IMR-90 (cell line): ENCODE measurements at regions not wholly inside any gene's neighbourhood (a gene's known extent, or its start where the extent isn't known, plus 50 kb on each side); places are given as distances from the start of the nearest gene placed in this dataset.

ENCODE experiments used
- ATAC-seq: fragments of 200-7000 bp; cut with Tn5 transposase; 2 replicates; pipeline ENCODE4 v1.9.1; 2020; ENCODE audit warnings: low read depth, mild to moderate bottlenecking, moderate library complexity
- BruUV-seq: library from RNA; stranded (reverse); fragments of 400-500 nt; replicated peaks from 2 replicates; lab custom pipeline; 2021; lab: Mats Ljungman, UMichigan
- CTCF ChIA-PET: fragments of 300-600 bp; formaldehyde crosslinking; extraction: SDS; loops from one replicate; lab custom pipeline; 2021; ENCODE audit warnings: antibody characterized with exemption; lab: Yijun Ruan, JAX
- POLR2A ChIA-PET: fragments of 300-600 bp; sonication (Branson Sonifier 250); formaldehyde crosslinking; loops from one replicate; lab custom pipeline; 2022; ENCODE audit warnings: antibody characterized with exemption; ENCODE audit not compliant: unreplicated experiment; lab: Charles Lee
- DNase-seq: peaks from one replicate; pipeline ENCODE4 v3.0.0; 2013
- H2AFZ ChIP-seq: replicated peaks from 2 replicates; pipeline ENCODE3; 2013; ENCODE audit warnings: low read length, mild to moderate bottlenecking; ENCODE audit not compliant: poor library complexity
- H2AK5ac ChIP-seq: 2 replicates; pipeline ENCODE4 v1.6.1; 2013; ENCODE audit warnings: low read depth, low read length, inconsistent platforms
- H2AK9ac ChIP-seq: replicated peaks from 2 replicates; pipeline ENCODE3; 2013; ENCODE audit warnings: mild to moderate bottlenecking, low read depth, low read length, moderate library complexity; ENCODE audit not compliant: poor library complexity
- H2BK120ac ChIP-seq: 2 replicates; pipeline ENCODE4 v1.6.1; 2013; ENCODE audit warnings: low read depth, low read length, inconsistent platforms
- H2BK15ac ChIP-seq: 3 replicates; pipeline ENCODE4 v1.6.1; 2013; ENCODE audit warnings: low read depth, low read length, inconsistent platforms
- H2BK20ac ChIP-seq: 2 replicates; pipeline ENCODE4 v1.6.1; 2013; ENCODE audit warnings: low read depth, mild to moderate bottlenecking, inconsistent platforms, low read length, moderate library complexity
- H2BK5ac ChIP-seq: 2 replicates; pipeline ENCODE4 v1.6.1; 2013; ENCODE audit warnings: mild to moderate bottlenecking, low read depth, low read length, inconsistent platforms; ENCODE audit not compliant: poor library complexity, severe bottlenecking
- H3K14ac ChIP-seq: replicated peaks from 2 replicates; pipeline ENCODE4 v1.6.1; 2013; ENCODE audit warnings: low read depth, low read length, inconsistent platforms
- H3K18ac ChIP-seq: 2 replicates; pipeline ENCODE4 v1.6.1; 2013; ENCODE audit warnings: low read depth, low read length, control low read depth
- H3K23ac ChIP-seq: 2 replicates; pipeline ENCODE4 v1.6.1; 2013; ENCODE audit warnings: low read depth, low read length, inconsistent platforms
- H3K27ac ChIP-seq: 2 replicates; pipeline ENCODE4 v1.5.1; 2013; ENCODE audit warnings: mild to moderate bottlenecking, control low read depth, low read length; ENCODE audit not compliant: insufficient read depth
- H3K27me3 ChIP-seq: 2 replicates; pipeline ENCODE4 v1.6.1; 2013; ENCODE audit warnings: low read length; ENCODE audit not compliant: control insufficient read depth, insufficient read depth
- H3K36me3 ChIP-seq: 2 replicates; pipeline ENCODE4 v1.6.1; 2013; ENCODE audit warnings: low read length, mixed read lengths; ENCODE audit not compliant: control insufficient read depth, insufficient read depth
- H3K4ac ChIP-seq: 2 replicates; pipeline ENCODE4 v1.6.1; 2013; ENCODE audit warnings: low read depth, low read length, inconsistent platforms
- H3K4me1 ChIP-seq: 2 replicates; pipeline ENCODE4 v1.6.1; 2013; ENCODE audit warnings: low read length, mixed read lengths; ENCODE audit not compliant: control insufficient read depth, insufficient read depth
- H3K4me2 ChIP-seq: 2 replicates; pipeline ENCODE4 v1.6.1; 2013; ENCODE audit warnings: low read depth, mild to moderate bottlenecking, control low read depth, low read length, moderate library complexity
- H3K4me3 ChIP-seq: 2 replicates; pipeline ENCODE4 v1.5.1; 2013; ENCODE audit warnings: low read depth, mild to moderate bottlenecking, control low read depth, low read length, moderate library complexity; ENCODE audit not compliant: insufficient read depth
- H3K56ac ChIP-seq: 2 replicates; pipeline ENCODE4 v1.6.1; 2013; ENCODE audit warnings: low read length, inconsistent platforms; ENCODE audit not compliant: insufficient read depth; ENCODE audit errors: extremely low read depth
- H3K79me1 ChIP-seq, 2 experiments: 2 replicates each; pipeline ENCODE4 v1.6.1; 2013; ENCODE audit warnings: low read length in 2 of 2, inconsistent platforms in 1 of 2, low read depth in 1 of 2
- H3K9ac ChIP-seq: 2 replicates; pipeline ENCODE4 v1.6.1; 2013; ENCODE audit warnings: low read depth, low read length, control low read depth
- H3K9me1 ChIP-seq: 2 replicates; pipeline ENCODE4 v1.6.1; 2013; ENCODE audit warnings: low read length, inconsistent platforms; ENCODE audit not compliant: insufficient read depth
- H3K9me3 ChIP-seq: 2 replicates; pipeline ENCODE4 v1.6.1; 2013; ENCODE audit warnings: low read length; ENCODE audit not compliant: control insufficient read depth, insufficient read depth
- H4K20me1 ChIP-seq: 2 replicates; pipeline ENCODE4 v1.6.1; 2013; ENCODE audit warnings: low read length, inconsistent platforms; ENCODE audit not compliant: insufficient read depth
- H4K5ac ChIP-seq: 2 replicates; pipeline ENCODE4 v1.6.1; 2013; ENCODE audit warnings: mild to moderate bottlenecking, low read depth, low read length, control low read depth
- H4K8ac ChIP-seq, 2 experiments: 2 replicates each; pipeline ENCODE4 v1.6.1; 2013; ENCODE audit warnings: low read depth in 2 of 2, low read length in 2 of 2, control low read depth in 1 of 2, inconsistent platforms in 1 of 2
- H4K91ac ChIP-seq: 2 replicates; pipeline ENCODE4 v1.6.1; 2013; ENCODE audit warnings: low read depth, low read length, inconsistent platforms; ENCODE audit not compliant: insufficient read depth
- RFX5 ChIP-seq: IDR thresholded peaks from 2 replicates; pipeline ENCODE4 v1.8.0; 2012; ENCODE audit warnings: low read depth, mild to moderate bottlenecking, low read length, moderate library complexity
- WGBS, 2 experiments: methylation state at CpG; one replicate each; pipeline versions ENCODE4 v1.1.5 to v1.1.7; 2013; ENCODE audit warnings: missing lambda C conversion rate in 2 of 2; ENCODE audit not compliant: insufficient read length in 1 of 2; ENCODE audit errors: extremely low coverage in 2 of 2; 5-methylcytosine and 5-hydroxymethylcytosine counted together
- dilution Hi-C: fragments of 300-500 bp; cut with HindIII; formaldehyde crosslinking; loops from one replicate; pipeline ENCODE4 v1.14.3; 2018; ENCODE audit warnings: low sequenced_read_pairs; ENCODE audit not compliant: unreplicated experiment
- in situ Hi-C: fragments of 300-500 bp; cut with MboI; formaldehyde crosslinking; loops from 3 replicates; pipeline ENCODE4 v1.14.3; 2019; ENCODE audit warnings: low sequenced_read_pairs, inconsistent platforms, mixed read lengths
- intact Hi-C: fragments of 100-400 bp; cut with micrococcal nuclease; formaldehyde crosslinking; loops from 2 replicates; pipeline ENCODE4 v1.10.0; 2022

DNA sequence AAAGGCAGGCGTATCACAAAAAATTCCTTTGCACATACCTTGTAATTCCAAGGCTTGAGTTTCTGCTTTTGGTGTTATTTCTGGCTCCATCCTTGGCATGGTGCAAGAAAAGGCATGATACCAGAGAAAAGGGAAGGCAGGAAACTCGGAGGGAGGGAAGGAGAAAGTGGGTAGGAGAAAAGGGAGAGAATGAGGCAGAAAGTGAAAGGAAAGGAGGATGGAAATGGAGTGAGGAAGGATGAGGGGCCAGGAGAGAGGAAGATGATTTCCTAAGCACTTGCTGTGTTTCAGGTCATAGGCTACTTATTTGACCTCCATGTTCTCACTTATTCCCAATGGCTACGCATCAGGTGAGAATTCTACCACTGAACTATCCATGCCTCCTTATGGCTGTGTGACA lies 110.8 kb upstream of the JCAD start:
- ATAC-seq, result no peak
- H4K20me1 ChIP-seq, result no peaks in the 10 kb centered on the region
- H2AK5ac ChIP-seq, result peak overlapping the region; percentile 64; the same call in 1 of the 2 replicates
- no peaks in the 10 kb centered on the region for H3K36me3 ChIP-seq
- H3K23ac ChIP-seq, result no peak overlapping the region
- no peak overlapping the region for H2AK9ac ChIP-seq
- H3K9me1 ChIP-seq, result 0 out of 2 replicates have a peak, but pooled peaks cover 4% of the 10 kb centered on the region
- H2BK20ac ChIP-seq, result no peak overlapping the region
- no peak overlapping the region for H4K5ac ChIP-seq
- H3K4me1 ChIP-seq, result no peaks in the 10 kb centered on the region
- no peak for TF ChIP-seq RFX5
- H3K4ac ChIP-seq, result no peak overlapping the region
- H3K79me1 ChIP-seq, result no peaks in the 10 kb centered on the region
- peaks cover 2% of the 10 kb centered on the region; the same call in 1 of the 2 replicates for H3K9me3 ChIP-seq
- no peak overlapping the region; the same call in 1 of the 2 replicates for H3K14ac ChIP-seq
- intact Hi-C loops, result no loop called here
- no peak overlapping the region for H2BK120ac ChIP-seq
- DNase-seq, result no peak
- no peak overlapping the region for H2BK15ac ChIP-seq
- no peak overlapping the region for H2AFZ ChIP-seq
- no peak overlapping the region for H3K4me3 ChIP-seq
- ChIA-PET POLR2A (no interaction called here), CTCF (no interaction called here)
- H3K18ac ChIP-seq, result no peak overlapping the region; the same call in 1 of the 2 replicates
- in situ Hi-C loops, result no loop called here
- no peak overlapping the region for H3K56ac ChIP-seq
- no peak overlapping the region for H4K91ac ChIP-seq
- H2BK5ac ChIP-seq, result no peak overlapping the region
- H3K4me2 ChIP-seq, result no peak overlapping the region
- H3K9ac ChIP-seq, result no peak overlapping the region
- WGBS, 2 experiments, result 100% methylated on average over 1 of the region's 3 CpGs; no CpG with 5 or more reads in 1 of the 2 experiments
- H3K27me3 ChIP-seq, result no peaks in the 10 kb centered on the region
- no peak overlapping the region for H3K27ac ChIP-seq
- no TSS peak for BruUV-seq
- dilution Hi-C loops, result no loop called here
- no peak overlapping the region for H4K8ac ChIP-seq
